Neural progenitor cell (in vitro differentiated cells): ENCODE measurements at regions not wholly inside any gene's neighbourhood (a gene's known extent, or its start where the extent isn't known, plus 50 kb on each side); places are given as distances from the start of the nearest gene placed in this dataset.
"Not testable (repeated sequence)": the region's sequence is repeated elsewhere in the genome, so short reads cannot be mapped to it uniquely, and the experiment has no call there.

ENCODE experiments used
- EZH2 ChIP-seq: fragments of 200-600 bp; sonication (generic); IDR thresholded peaks from 2 replicates; pipeline ENCODE4 v1.6.1; 2017; ENCODE audit warnings: antibody characterized with exemption, mild to moderate bottlenecking, moderate library complexity
- EZH2phosphoT487 ChIP-seq: fragments of 200-600 bp; sonication (generic); IDR thresholded peaks from 2 replicates; pipeline ENCODE4 v1.6.1; 2017; ENCODE audit warnings: antibody characterized with exemption
- TF ChIP-seq, protein P1 (sequence below): fragments of 200-600 bp; sonication (generic); IDR thresholded peaks from 2 replicates; pipeline ENCODE4 v1.5.1; 2017; ENCODE audit warnings: antibody characterized with exemption, mild to moderate bottlenecking

DNA sequence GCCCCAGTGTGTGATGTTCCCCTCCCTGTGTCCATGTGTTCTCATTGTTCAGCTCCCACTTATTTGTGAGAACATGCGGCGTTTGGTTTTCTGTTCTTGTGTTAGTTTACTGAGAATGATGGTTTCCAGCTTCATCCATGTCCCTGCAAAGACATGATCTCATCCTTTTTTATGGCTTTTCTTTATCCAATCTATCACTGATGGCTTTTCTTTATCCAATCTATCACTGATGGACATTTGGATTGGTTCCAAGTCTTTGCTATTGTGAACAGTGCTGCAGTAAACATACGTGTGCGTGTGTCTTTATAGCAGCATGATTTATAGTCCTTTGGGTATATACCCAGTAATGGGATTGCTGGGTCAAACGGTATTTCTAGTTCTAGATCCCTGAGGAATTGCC lies 455.8 kb downstream of the MAT2B start:
- TF ChIP-seq, protein P1, sequence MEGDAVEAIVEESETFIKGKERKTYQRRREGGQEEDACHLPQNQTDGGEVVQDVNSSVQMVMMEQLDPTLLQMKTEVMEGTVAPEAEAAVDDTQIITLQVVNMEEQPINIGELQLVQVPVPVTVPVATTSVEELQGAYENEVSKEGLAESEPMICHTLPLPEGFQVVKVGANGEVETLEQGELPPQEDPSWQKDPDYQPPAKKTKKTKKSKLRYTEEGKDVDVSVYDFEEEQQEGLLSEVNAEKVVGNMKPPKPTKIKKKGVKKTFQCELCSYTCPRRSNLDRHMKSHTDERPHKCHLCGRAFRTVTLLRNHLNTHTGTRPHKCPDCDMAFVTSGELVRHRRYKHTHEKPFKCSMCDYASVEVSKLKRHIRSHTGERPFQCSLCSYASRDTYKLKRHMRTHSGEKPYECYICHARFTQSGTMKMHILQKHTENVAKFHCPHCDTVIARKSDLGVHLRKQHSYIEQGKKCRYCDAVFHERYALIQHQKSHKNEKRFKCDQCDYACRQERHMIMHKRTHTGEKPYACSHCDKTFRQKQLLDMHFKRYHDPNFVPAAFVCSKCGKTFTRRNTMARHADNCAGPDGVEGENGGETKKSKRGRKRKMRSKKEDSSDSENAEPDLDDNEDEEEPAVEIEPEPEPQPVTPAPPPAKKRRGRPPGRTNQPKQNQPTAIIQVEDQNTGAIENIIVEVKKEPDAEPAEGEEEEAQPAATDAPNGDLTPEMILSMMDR, result not testable (repeated sequence)
- TF ChIP-seq EZH2, EZH2phosphoT487: not testable (repeated sequence)
